T-helper 1 cell treated with Interleukin-12 subunit alpha and Interleukin-12 subunit beta and Interleukin-4 antibody, amounts not matched to agents 30 μg/mL and 1 μg/mL, for 36 hours (primary cell): ENCODE measurements at regions not wholly inside any gene's neighbourhood (a gene's known extent, or its start where the extent isn't known, plus 50 kb on each side); places are given as distances from the start of the nearest gene placed in this dataset.

Experiments used
- H3K27ac Mint-ChIP-seq: one replicate; pipeline ENCODE4 v1.8.0; 2021; ENCODE audit warnings: mild to moderate bottlenecking, mixed read lengths
- H3K27me3 Mint-ChIP-seq: one replicate; pipeline ENCODE4 v1.8.0; 2021; ENCODE audit warnings: low read depth, mixed read lengths
- H3K36me3 Mint-ChIP-seq: one replicate; pipeline ENCODE4 v1.8.0; 2021; ENCODE audit warnings: low read depth, mixed read lengths
- H3K4me1 Mint-ChIP-seq: one replicate; pipeline ENCODE4 v1.8.0; 2021; ENCODE audit warnings: low read depth, mixed read lengths
- H3K4me3 Mint-ChIP-seq: one replicate; pipeline ENCODE4 v1.8.0; 2021; ENCODE audit warnings: mild to moderate bottlenecking, moderate library complexity, mixed read lengths
- H3K9me3 Mint-ChIP-seq: one replicate; pipeline ENCODE4 v1.8.0; 2021; ENCODE audit warnings: mixed read lengths

DNA sequence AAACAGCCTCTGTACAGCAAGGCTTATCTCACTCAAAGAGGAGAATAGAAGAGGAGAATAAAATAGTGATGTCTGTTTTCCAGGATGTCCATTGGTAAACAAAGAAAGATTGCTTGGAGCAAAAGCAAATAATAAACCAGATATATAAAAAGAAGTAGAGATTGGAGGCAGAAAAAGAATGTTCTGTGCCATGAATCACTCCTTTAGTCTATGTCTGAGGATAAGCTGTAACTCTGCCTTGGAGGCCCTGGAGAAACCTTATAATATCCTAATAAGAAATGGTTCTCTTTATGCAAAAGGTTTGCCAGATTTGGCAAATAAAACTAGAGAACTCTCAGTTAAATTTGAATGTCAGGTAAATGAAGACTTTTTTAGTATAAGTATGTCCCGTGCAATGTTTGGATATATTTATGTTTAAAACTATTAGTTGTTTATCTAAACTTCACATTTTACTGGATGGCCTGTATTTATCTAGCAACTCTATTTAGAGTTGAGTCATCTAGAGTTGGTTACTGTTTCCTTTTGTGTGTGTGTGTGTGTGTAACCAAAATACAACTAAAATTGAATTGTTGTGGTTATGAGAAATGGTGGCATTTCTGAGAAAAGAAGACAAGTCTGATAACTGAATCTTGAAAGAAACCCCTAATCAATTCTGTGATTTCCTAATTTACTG lies 510.3 kb upstream of the SETBP1 start:
- Mint-ChIP-seq H3K36me3 (no peaks in the 10 kb centered on the region), H3K4me3 (no peak overlapping the region), H3K27ac (no peak overlapping the region), H3K4me1 (no peaks in the 10 kb centered on the region), H3K27me3 (no peaks in the 10 kb centered on the region), H3K9me3 (peaks cover 9% of the 10 kb centered on the region)

DNA sequence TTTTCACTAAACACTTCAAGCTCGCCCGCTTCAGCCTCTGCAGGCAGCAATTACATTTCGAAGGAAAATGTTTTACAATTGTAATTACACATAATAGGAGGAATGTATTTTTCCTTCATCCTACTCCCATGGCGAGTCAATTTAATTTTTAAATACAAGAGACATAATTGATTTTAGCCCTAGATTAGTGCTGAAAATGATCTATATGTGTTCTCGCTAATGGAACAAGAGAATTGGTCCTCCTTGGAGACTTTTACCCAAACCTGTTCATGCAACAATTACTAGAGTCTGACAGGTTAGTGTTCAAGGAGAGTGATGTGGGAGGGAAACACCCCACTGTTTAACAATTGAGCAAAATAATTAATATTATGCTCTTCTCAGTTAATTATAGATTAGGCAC lies 509.4 kb upstream of the SETBP1 start:
- H3K27me3 Mint-ChIP-seq: no peaks in the 10 kb centered on the region
- H3K27ac Mint-ChIP-seq: no peak overlapping the region
- no peaks in the 10 kb centered on the region for H3K36me3 Mint-ChIP-seq
- H3K4me1 Mint-ChIP-seq: no peaks in the 10 kb centered on the region
- peaks cover 4% of the 10 kb centered on the region for H3K9me3 Mint-ChIP-seq
- H3K4me3 Mint-ChIP-seq: no peak overlapping the region

DNA sequence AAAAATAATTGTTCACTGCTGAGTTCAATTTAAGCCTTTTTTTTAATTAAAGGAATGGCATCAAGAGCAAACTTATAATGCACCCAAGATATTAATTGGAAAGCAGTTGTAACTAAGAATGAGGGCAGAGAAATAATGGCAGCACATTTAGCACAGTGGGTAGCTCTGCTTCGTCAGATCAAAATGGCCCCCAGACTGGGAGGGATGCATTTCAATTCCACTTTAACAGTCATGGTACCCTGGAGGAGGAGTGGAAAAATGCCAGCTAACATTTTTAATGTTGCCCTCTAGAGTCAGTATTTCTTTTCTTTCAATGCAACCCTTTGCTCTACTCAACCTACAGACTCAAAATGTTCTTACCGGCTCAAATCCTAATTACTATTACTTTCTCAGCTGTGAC lies 504.8 kb upstream of the SETBP1 start:
- no peaks in the 10 kb centered on the region for H3K4me1 Mint-ChIP-seq
- H3K4me3 Mint-ChIP-seq: no peak overlapping the region
- peaks cover 4% of the 10 kb centered on the region for H3K9me3 Mint-ChIP-seq
- H3K36me3 Mint-ChIP-seq: no peaks in the 10 kb centered on the region
- H3K27ac Mint-ChIP-seq: no peak overlapping the region
- H3K27me3 Mint-ChIP-seq: no peaks in the 10 kb centered on the region

DNA sequence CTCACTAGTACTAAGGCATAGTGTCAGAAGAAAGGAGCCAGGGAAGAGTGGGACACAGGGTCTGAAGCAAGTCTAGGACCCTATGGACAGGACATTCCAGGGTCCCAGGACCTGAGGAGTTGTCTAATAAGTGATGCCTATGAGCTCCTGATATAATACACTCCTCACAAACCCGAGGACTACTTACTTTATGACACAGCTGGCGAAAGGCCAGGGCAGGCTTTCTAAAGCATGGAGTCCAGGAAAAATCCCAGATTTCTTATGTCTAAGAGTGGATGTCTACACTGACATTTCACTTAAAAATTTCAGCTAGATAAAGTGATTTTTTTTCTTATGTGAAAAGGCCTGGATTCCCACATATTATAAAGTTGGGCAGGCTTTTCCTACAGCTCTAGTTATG lies 502.2 kb upstream of the SETBP1 start:
- Mint-ChIP-seq H3K4me3 (no peak overlapping the region), H3K36me3 (no peaks in the 10 kb centered on the region), H3K27me3 (no peaks in the 10 kb centered on the region), H3K27ac (no peak overlapping the region), H3K4me1 (no peaks in the 10 kb centered on the region), H3K9me3 (peaks cover 4% of the 10 kb centered on the region)

DNA sequence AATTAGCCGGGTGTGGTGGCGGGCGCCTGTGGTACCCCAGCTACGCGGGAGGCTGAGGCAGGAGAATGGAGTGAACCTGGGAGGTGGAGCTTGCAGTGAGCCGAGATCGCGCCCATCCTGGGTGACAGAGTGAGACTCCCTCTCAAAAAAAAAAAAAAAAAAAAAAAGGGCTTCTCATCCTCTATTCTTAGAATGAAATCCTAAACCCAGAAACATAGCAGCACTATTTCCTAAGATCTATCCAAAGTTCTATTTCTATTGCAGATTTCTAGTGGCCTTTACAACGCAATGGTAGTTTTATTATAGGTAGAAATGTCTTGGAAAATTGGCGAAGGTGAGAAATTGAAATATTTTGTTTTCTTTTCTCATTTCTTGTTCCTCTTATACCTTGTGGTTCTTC lies 501.0 kb upstream of the SETBP1 start:
- H3K4me3 Mint-ChIP-seq: no peak overlapping the region
- H3K27ac Mint-ChIP-seq: no peak overlapping the region
- peaks cover under 1% of the 10 kb centered on the region for H3K9me3 Mint-ChIP-seq
- no peaks in the 10 kb centered on the region for H3K4me1 Mint-ChIP-seq
- H3K36me3 Mint-ChIP-seq: no peaks in the 10 kb centered on the region
- no peaks in the 10 kb centered on the region for H3K27me3 Mint-ChIP-seq

DNA sequence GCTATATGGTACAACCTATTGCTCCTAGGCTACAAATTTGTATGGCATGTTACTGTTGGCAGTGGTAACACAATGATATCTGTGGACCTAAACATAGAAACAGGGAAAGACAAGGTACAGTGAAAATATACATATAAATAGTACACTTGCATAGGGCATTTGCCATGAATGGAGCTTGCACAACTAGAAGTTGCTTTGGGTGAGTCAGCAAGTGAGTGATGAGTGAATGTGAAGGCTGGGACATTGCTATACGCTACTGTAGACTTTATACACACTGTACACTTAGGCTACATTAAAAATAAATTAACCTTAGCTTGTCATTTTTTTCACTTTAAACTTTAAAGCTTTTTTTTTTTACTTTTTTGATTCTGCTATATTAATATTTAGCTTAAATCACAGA lies 500.0 kb upstream of the SETBP1 start:
- Mint-ChIP-seq H3K27me3 (no peaks in the 10 kb centered on the region), H3K4me1 (no peaks in the 10 kb centered on the region), H3K9me3 (no peaks in the 10 kb centered on the region), H3K4me3 (no peak overlapping the region), H3K27ac (no peak overlapping the region), H3K36me3 (no peaks in the 10 kb centered on the region)

DNA sequence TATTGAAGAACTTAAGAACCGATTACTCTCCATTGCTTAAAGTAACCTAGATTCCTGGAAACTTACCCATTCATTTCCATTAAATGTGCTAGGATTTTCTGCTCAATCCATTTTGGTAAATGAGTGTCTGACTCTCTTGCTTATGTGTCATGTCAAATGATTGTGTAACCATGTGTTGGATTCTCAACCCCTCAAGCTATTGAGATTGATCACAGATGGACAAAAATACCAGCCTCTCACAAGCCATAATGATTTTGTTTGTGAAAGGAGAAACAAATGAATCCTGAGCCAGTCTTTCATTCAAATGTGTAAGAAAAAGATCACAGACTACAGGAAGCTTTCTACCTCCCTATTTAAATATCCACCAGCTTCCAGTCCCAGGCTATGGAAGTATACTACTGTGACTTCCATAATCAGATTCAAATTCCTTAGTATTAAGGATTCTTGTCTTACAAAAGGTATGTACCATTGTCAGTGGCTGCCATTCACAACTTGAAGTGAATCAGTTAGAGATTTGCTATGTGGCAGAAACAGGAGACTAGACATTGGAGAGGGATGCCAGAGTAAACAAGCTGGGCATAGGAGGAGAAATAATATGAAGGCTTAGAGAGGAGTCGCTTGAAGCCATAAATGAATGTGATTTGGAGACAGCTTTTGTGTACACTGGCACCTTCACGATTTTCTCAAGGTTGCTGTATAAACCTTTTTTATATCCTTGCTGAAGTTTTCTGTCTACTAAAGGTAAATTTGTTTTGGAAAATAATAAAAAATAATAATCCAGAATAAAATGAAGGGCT lies 498.5 kb upstream of the SETBP1 start:
- no peaks in the 10 kb centered on the region for H3K36me3 Mint-ChIP-seq
- no peaks in the 10 kb centered on the region for H3K4me1 Mint-ChIP-seq
- H3K27ac Mint-ChIP-seq: no peak overlapping the region
- no peaks in the 10 kb centered on the region for H3K27me3 Mint-ChIP-seq
- no peak overlapping the region for H3K4me3 Mint-ChIP-seq
- H3K9me3 Mint-ChIP-seq: no peaks in the 10 kb centered on the region

DNA sequence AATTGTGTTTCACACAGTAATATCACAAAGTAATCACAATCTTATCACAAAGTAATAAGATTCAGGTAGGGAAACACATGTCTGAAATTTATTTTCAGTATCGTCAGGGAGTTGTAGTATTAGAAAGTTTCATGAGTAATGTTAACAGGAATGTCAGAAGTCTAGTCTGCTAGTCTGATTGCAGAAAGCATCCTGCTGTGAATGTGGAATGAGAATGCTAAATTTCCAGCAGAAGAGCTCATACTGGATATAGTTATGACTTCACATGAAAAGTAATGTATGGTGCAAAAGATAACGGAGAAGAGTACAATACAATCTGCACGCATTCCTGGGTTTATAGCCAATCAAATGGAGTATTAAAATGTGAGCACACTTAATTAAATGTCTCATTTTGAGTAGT lies 494.7 kb upstream of the SETBP1 start:
- no peak overlapping the region for H3K4me3 Mint-ChIP-seq
- H3K4me1 Mint-ChIP-seq: no peaks in the 10 kb centered on the region
- no peak overlapping the region for H3K27ac Mint-ChIP-seq
- no peaks in the 10 kb centered on the region for H3K27me3 Mint-ChIP-seq
- H3K9me3 Mint-ChIP-seq: no peaks in the 10 kb centered on the region
- H3K36me3 Mint-ChIP-seq: no peaks in the 10 kb centered on the region

DNA sequence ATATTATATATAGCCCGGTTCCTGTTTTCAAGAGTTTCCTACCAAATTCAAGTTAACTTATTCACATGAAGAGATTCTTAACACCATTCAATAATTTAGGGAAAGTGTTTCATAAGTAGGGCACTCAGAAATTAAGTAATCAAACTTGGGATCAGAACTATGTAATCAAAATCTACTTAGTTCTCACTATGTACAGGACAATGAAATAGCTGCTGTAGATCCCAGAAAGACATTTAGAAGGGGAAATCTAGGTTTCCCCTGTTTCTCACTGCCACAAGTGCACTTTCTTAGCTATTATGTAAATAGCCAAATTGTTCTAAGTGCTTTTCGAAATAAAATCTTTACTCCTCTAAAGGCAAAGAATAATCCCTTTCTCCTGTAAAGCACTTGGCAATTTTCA lies 493.6 kb upstream of the SETBP1 start:
- H3K9me3 Mint-ChIP-seq: no peaks in the 10 kb centered on the region
- no peaks in the 10 kb centered on the region for H3K27me3 Mint-ChIP-seq
- H3K4me3 Mint-ChIP-seq: no peak overlapping the region
- no peak overlapping the region for H3K27ac Mint-ChIP-seq
- no peaks in the 10 kb centered on the region for H3K4me1 Mint-ChIP-seq
- H3K36me3 Mint-ChIP-seq: no peaks in the 10 kb centered on the region

DNA sequence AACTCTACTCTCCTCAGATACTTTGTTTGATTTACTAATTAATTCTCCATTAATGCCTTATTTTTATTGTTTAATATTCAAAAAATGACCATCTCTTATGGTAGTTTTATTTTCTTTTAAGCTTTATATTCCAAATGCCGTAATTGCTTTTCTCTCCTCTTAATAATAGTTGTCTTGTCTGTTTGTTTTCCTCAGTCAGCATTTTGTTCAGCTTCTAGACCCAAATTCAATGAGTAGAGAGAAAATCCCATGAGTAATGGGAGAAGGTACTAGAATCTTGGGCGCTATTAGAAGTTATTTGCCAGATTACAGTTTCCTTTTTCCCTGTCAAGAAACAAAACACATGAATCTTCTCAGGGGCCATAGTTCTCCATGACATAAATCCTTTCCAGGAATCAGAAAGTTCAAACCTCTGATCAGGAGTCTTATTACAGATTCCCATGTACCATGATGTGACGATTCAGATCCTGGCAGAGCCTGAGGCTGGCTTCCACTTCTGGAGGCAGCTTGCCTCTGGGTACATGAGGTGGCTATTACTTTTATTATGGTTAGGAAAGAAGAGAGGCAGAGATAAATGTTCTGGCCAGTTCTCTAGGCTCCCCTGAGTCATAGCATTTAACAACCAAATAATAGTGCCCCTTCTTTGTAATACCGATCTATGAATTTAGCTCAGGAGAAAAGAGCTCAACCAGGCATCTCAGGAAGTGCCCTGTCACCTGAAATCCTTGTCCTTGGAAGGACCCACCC lies 485.1 kb upstream of the SETBP1 start:
- no peak overlapping the region for H3K27ac Mint-ChIP-seq
- no peaks in the 10 kb centered on the region for H3K27me3 Mint-ChIP-seq
- no peaks in the 10 kb centered on the region for H3K4me1 Mint-ChIP-seq
- no peak overlapping the region for H3K4me3 Mint-ChIP-seq
- no peaks in the 10 kb centered on the region for H3K36me3 Mint-ChIP-seq
- peaks cover 5% of the 10 kb centered on the region for H3K9me3 Mint-ChIP-seq

DNA sequence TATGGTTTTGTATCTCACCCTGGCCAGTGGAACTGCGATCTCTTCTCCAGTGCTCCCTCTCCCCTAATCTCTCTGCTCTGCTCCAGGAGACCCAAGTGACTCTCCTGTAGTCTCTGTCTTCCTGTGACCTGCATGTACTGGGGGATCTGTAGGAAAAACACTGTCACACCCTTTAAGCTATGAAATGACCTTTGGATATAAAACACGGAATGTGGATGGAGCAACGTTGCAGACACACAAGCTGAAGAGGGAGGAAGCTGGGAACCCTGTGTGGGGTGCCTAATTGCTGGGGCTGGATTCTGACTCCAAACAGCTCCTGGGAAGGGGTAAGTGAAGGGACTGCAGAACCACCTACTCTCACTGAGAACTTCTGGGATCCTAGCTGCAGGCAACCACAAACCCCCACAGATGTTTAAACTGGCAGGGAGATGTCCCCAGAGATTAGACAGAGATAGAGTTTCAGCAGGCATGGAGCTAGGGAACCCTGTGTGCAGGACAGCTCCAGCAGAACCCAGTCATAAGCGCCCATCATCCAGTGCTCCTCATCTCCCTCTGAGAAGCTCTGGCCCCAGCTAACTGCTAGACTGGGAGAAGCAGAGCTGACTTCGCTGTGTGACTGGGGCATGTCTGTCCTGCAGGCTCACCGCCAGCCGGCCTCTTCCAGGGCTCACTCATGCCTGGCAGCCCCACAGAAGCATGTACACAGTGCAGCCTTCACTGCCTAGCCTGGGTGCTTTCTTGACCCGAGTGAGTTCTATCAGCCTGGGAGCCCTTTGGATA lies 482.7 kb upstream of the SETBP1 start:
- no peak overlapping the region for H3K27ac Mint-ChIP-seq
- H3K4me3 Mint-ChIP-seq: no peak overlapping the region
- no peaks in the 10 kb centered on the region for H3K36me3 Mint-ChIP-seq
- no peaks in the 10 kb centered on the region for H3K4me1 Mint-ChIP-seq
- peaks cover 5% of the 10 kb centered on the region for H3K9me3 Mint-ChIP-seq
- H3K27me3 Mint-ChIP-seq: no peaks in the 10 kb centered on the region

DNA sequence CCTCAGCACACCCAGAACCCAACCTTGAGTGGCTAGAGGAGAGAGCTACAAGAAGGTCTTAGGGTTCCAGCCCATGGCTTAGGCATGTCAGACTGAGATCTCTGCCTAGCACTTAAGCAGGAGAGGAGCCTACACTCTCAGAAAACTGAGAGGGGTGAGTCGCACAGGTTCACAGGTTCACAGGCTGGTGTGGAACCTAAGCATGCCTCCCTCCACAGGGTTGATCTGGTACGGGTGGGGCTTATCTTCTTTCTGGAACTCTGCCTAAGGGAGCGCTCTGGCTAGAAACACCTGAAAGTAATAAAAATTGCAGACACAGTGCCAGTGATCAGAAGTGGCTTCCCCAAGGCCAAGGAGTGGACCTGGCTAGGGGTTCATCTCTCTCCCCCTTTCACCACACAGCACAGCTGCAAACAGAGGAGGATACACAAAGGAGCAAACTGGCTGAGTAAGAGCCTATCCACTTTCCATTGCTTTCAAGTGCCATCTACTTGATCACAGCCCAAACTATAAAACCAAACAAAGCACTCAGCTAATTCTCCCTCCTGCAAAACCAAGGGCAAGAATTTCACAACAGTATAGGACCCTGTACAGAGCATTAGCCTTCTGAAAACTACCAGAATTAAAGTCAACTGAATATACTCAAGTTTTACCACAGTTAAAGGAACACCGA lies 481.9 kb upstream of the SETBP1 start:
- no peaks in the 10 kb centered on the region for H3K36me3 Mint-ChIP-seq
- H3K4me1 Mint-ChIP-seq: no peaks in the 10 kb centered on the region
- H3K4me3 Mint-ChIP-seq: no peak overlapping the region
- peaks cover 5% of the 10 kb centered on the region for H3K9me3 Mint-ChIP-seq
- H3K27ac Mint-ChIP-seq: no peak overlapping the region
- H3K27me3 Mint-ChIP-seq: no peaks in the 10 kb centered on the region

DNA sequence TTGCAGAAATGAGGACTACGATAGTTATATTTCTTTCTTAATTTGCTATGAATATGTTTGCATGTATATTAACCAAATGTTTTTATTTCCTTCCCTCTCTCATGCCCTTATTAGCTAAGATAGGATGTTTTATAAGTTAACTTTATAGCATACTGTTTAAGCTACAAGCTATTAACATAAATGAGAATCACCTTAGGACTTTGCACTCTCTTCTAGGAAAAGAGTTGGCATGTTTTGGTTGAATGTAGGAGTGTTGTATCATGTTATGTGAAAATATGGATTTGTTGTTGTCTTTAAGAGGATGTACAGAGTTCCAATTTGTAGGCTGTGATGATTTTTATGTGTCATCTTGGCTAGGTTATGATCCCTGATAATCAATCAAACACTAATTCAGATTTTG lies 467.4 kb upstream of the SETBP1 start:
- H3K4me3 Mint-ChIP-seq: no peak overlapping the region

DNA sequence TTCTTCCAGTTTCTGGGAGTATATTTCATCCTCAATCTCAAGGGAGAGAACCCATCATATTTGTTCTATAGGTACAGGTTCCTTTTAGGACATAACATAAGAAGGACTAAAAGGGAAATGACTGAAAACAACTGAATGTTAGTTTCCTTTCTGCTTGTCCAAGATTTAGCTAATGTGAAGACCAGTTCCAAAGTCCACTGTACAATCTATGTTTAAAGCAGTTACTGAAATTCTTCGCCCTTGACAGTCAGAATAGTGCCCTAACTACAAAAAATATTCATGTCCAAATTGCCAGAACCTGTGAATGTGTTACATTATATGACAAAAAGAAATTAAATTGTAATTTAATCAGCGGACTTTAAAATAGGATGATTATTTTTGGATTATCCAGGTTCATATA lies 466.3 kb upstream of the SETBP1 start:
- H3K36me3 Mint-ChIP-seq: no peaks in the 10 kb centered on the region
- no peaks in the 10 kb centered on the region for H3K27me3 Mint-ChIP-seq
- no peaks in the 10 kb centered on the region for H3K9me3 Mint-ChIP-seq

More for the DNA sequence above, 467.4 kb upstream of the SETBP1 start:
- H3K27me3 Mint-ChIP-seq: no peaks in the 10 kb centered on the region
- no peaks in the 10 kb centered on the region for H3K9me3 Mint-ChIP-seq
- no peak overlapping the region for H3K27ac Mint-ChIP-seq
- no peaks in the 10 kb centered on the region for H3K4me1 Mint-ChIP-seq
- H3K36me3 Mint-ChIP-seq: no peaks in the 10 kb centered on the region

More for the DNA sequence above, 466.3 kb upstream of the SETBP1 start:
- Mint-ChIP-seq H3K4me1 (no peaks in the 10 kb centered on the region), H3K4me3 (no peak overlapping the region), H3K27ac (no peak overlapping the region)
